HEK293 (cell line): ENCODE measurements at regions not wholly inside any gene's neighbourhood (a gene's known extent, or its start where the extent isn't known, plus 50 kb on each side); places are given as distances from the start of the nearest gene placed in this dataset.

ENCODE experiments used
- CTCF ChIA-PET: fragments of 350-600 bp; formaldehyde crosslinking; extraction: SDS; loops from one replicate; lab custom pipeline; 2021; ENCODE audit warnings: antibody characterized with exemption; lab: Yijun Ruan, JAX
- POLR2A ChIA-PET: fragments of 300-600 bp; formaldehyde crosslinking; extraction: SDS; loops from one replicate; lab custom pipeline; 2020; ENCODE audit warnings: antibody characterized with exemption, inconsistent platforms; lab: Yijun Ruan, JAX
- H3K27ac ChIP-seq: fragments of 200-500 bp; sonication (Bioruptor generic); 2 replicates; pipeline ENCODE4 v1.5.1; 2014; ENCODE audit warnings: low read depth, low read length, control low read depth, inconsistent platforms; ENCODE audit errors: extremely low read depth
- H3K36me3 ChIP-seq, 2 experiments: fragments of 200-500 bp in 1 of 2; sonication (Bioruptor generic) in 1 of 2; 1 replicate in 1 of 2; 2 replicates in 1 of 2; pipeline ENCODE4 v1.5.1; 2014 to 2017; ENCODE audit warnings: inconsistent platforms in 2 of 2, low read length in 2 of 2; ENCODE audit not compliant: control insufficient read depth in 2 of 2, insufficient read depth in 1 of 2
- H3K4me1 ChIP-seq: fragments of 200-500 bp; sonication (Bioruptor generic); 2 replicates; pipeline ENCODE4 v1.5.1; 2014; ENCODE audit warnings: mild to moderate bottlenecking, low read length, inconsistent platforms; ENCODE audit not compliant: control insufficient read depth, insufficient read depth
- H3K4me3 ChIP-seq: 2 replicates; pipeline ENCODE4 v1.5.1; 2011; ENCODE audit warnings: low read depth, mild to moderate bottlenecking, control low read depth, low read length, moderate library complexity
- H3K9me3 ChIP-seq: fragments of 200-500 bp; sonication (Bioruptor generic); 2 replicates; pipeline ENCODE4 v1.5.1; 2014; ENCODE audit warnings: low read depth, low read length, inconsistent platforms; ENCODE audit not compliant: control insufficient read depth, insufficient read depth
- BCL11B ChIP-seq: fragments of 450-650 bp; formaldehyde crosslinking; IDR thresholded peaks from 2 replicates; pipeline ENCODE4 v1.5.1; 2016; ENCODE audit warnings: low read depth, missing biosample characterization, missing genetic modification characterization
- GLI4 ChIP-seq: fragments of 450-650 bp; formaldehyde crosslinking; IDR thresholded peaks from 2 replicates; pipeline ENCODE4 v1.5.1; 2016; ENCODE audit warnings: missing biosample characterization, missing genetic modification characterization
- RBAK ChIP-seq: fragments of 450-650 bp; formaldehyde crosslinking; IDR thresholded peaks from 2 replicates; pipeline ENCODE4 v1.5.1; 2016; ENCODE audit warnings: missing biosample characterization, missing genetic modification characterization
- ZBTB1 ChIP-seq: fragments of 450-650 bp; formaldehyde crosslinking; IDR thresholded peaks from 2 replicates; pipeline ENCODE4 v1.5.1; 2016; ENCODE audit warnings: missing biosample characterization, missing genetic modification characterization
- ZBTB21 ChIP-seq: fragments of 450-650 bp; formaldehyde crosslinking; IDR thresholded peaks from 2 replicates; pipeline ENCODE4 v1.5.1; 2017; ENCODE audit warnings: missing biosample characterization, missing genetic modification characterization
- ZNF112 ChIP-seq: fragments of 450-650 bp; formaldehyde crosslinking; IDR thresholded peaks from 2 replicates; pipeline ENCODE4 v1.5.0; 2017; ENCODE audit warnings: missing biosample characterization, missing genetic modification characterization
- ZNF155 ChIP-seq: fragments of 450-650 bp; formaldehyde crosslinking; IDR thresholded peaks from 2 replicates; pipeline ENCODE4 v1.5.1; 2016; ENCODE audit warnings: missing biosample characterization, missing genetic modification characterization
- ZNF2 ChIP-seq: fragments of 450-650 bp; formaldehyde crosslinking; IDR thresholded peaks from 2 replicates; pipeline ENCODE4 v1.5.1; 2016; ENCODE audit warnings: missing biosample characterization, missing genetic modification characterization
- ZNF223 ChIP-seq: fragments of 450-650 bp; formaldehyde crosslinking; IDR thresholded peaks from 2 replicates; pipeline ENCODE4 v1.5.1; 2016; ENCODE audit warnings: missing biosample characterization, missing genetic modification characterization
- ZNF23 ChIP-seq: fragments of 450-650 bp; formaldehyde crosslinking; IDR thresholded peaks from 2 replicates; pipeline ENCODE4 v1.5.1; 2016; ENCODE audit warnings: missing biosample characterization, missing genetic modification characterization, borderline replicate concordance
- ZNF24 ChIP-seq: fragments of 450-650 bp; formaldehyde crosslinking; IDR thresholded peaks from 2 replicates; pipeline ENCODE4 v1.5.1; 2016; ENCODE audit warnings: missing biosample characterization, missing genetic modification characterization
- ZNF426 ChIP-seq: fragments of 450-650 bp; formaldehyde crosslinking; IDR thresholded peaks from 2 replicates; pipeline ENCODE4 v1.5.1; 2017; ENCODE audit warnings: missing biosample characterization, missing genetic modification characterization, mild to moderate bottlenecking, inconsistent platforms, moderate library complexity
- ZNF473 ChIP-seq: fragments of 450-650 bp; formaldehyde crosslinking; IDR thresholded peaks from 2 replicates; pipeline ENCODE4 v1.5.1; 2017; ENCODE audit warnings: missing biosample characterization, missing genetic modification characterization
- ZNF670 ChIP-seq: fragments of 450-650 bp; formaldehyde crosslinking; IDR thresholded peaks from 2 replicates; pipeline ENCODE4 v1.5.1; 2016; ENCODE audit warnings: missing biosample characterization, missing genetic modification characterization, low read depth
- TF ChIP-seq, protein P1 (sequence below): fragments of 450-650 bp; formaldehyde crosslinking; IDR thresholded peaks from 2 replicates; pipeline ENCODE4 v1.5.1; 2016; ENCODE audit warnings: missing biosample characterization, missing genetic modification characterization, low read depth
- TF ChIP-seq, protein P2 (sequence below): fragments of 450-650 bp; formaldehyde crosslinking; IDR thresholded peaks from 2 replicates; pipeline ENCODE4 v1.5.1; 2016; ENCODE audit warnings: missing biosample characterization, missing genetic modification characterization
- TF ChIP-seq, protein P3 (sequence below): fragments of 450-650 bp; formaldehyde crosslinking; IDR thresholded peaks from 2 replicates; pipeline ENCODE4 v1.5.0; 2017; ENCODE audit warnings: missing biosample characterization, missing genetic modification characterization, borderline replicate concordance
- TF ChIP-seq, protein P4 (sequence below): IDR thresholded peaks from 2 replicates; pipeline ENCODE4 v1.6.1; 2011; ENCODE audit warnings: mild to moderate bottlenecking, low read depth, low read length, borderline replicate concordance
- TF ChIP-seq, protein P5 (sequence below): fragments of 450-650 bp; formaldehyde crosslinking; IDR thresholded peaks from 2 replicates; pipeline ENCODE4 v1.5.1; 2016; ENCODE audit warnings: missing biosample characterization, missing genetic modification characterization

DNA sequence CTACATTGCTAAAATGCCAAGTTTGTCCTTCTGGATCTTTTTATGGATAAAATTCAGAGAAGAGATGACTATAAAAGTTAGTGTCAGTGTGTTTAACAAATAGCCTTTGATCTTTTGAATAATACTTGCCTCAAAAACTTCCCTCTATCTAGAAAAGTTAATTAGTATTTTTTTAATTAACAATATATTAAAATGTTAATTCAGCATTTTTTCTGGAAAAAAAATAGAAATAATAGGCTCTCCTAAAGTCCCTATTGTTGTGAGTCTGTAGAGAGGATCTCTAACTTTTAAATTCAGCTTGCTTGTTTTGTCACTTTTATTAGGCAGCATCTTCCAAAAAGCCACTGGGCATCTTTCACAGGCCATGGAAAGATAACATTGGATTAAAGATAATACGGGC is 435.2 kb upstream of the RASGEF1B start (continued):
- TF ChIP-seq, protein P1, sequence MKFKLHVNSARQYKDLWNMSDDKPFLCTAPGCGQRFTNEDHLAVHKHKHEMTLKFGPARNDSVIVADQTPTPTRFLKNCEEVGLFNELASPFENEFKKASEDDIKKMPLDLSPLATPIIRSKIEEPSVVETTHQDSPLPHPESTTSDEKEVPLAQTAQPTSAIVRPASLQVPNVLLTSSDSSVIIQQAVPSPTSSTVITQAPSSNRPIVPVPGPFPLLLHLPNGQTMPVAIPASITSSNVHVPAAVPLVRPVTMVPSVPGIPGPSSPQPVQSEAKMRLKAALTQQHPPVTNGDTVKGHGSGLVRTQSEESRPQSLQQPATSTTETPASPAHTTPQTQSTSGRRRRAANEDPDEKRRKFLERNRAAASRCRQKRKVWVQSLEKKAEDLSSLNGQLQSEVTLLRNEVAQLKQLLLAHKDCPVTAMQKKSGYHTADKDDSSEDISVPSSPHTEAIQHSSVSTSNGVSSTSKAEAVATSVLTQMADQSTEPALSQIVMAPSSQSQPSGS: no peak
- TF ChIP-seq ZNF670 (tag by site-specific recombination) (no peak), ZNF426 (tag by site-specific recombination) (no peak)

DNA sequence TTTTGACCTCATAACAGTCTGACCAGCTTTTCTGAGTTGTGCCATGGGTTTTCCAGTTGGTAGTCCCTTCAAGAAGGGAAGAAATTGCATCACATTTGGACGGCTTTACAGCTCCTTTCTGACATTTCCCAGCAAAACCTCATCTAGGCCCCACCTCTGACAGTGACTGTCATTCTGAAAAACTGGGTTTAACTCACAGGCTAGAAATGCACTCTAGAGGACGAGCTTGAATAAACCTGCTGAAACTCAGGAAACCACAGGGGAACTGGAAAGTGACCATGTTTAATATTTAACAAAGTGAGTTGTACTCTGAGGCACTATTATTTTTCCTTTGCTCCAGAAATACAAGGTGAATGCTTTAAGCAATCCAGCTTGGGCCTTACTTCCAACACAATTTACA is 434.3 kb upstream of the RASGEF1B start:
- CTCF ChIA-PET: no interaction called here

More for the DNA sequence above, 434.3 kb upstream of the RASGEF1B start:
- Histone ChIP-seq H3K27ac (no peak overlapping the region), H3K4me1 (peaks cover 2% of the 10 kb centered on the region; the same call in 1 of the 2 replicates), H3K4me3 (no peak overlapping the region), H3K9me3 (no peaks in the 10 kb centered on the region), H3K36me3 (no peaks in the 10 kb centered on the region)
- POLR2A ChIA-PET: no interaction called here
- TF ChIP-seq, protein P2, sequence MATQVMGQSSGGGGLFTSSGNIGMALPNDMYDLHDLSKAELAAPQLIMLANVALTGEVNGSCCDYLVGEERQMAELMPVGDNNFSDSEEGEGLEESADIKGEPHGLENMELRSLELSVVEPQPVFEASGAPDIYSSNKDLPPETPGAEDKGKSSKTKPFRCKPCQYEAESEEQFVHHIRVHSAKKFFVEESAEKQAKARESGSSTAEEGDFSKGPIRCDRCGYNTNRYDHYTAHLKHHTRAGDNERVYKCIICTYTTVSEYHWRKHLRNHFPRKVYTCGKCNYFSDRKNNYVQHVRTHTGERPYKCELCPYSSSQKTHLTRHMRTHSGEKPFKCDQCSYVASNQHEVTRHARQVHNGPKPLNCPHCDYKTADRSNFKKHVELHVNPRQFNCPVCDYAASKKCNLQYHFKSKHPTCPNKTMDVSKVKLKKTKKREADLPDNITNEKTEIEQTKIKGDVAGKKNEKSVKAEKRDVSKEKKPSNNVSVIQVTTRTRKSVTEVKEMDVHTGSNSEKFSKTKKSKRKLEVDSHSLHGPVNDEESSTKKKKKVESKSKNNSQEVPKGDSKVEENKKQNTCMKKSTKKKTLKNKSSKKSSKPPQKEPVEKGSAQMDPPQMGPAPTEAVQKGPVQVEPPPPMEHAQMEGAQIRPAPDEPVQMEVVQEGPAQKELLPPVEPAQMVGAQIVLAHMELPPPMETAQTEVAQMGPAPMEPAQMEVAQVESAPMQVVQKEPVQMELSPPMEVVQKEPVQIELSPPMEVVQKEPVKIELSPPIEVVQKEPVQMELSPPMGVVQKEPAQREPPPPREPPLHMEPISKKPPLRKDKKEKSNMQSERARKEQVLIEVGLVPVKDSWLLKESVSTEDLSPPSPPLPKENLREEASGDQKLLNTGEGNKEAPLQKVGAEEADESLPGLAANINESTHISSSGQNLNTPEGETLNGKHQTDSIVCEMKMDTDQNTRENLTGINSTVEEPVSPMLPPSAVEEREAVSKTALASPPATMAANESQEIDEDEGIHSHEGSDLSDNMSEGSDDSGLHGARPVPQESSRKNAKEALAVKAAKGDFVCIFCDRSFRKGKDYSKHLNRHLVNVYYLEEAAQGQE (tag by site-specific recombination): no peak
- TF ChIP-seq ZBTB1 (tag by site-specific recombination): no peak
- no peak for TF ChIP-seq ZNF155 (tag by site-specific recombination)
- TF ChIP-seq RBAK (tag by site-specific recombination): no peak
- no peak for TF ChIP-seq ZNF2 (tag by site-specific recombination)
- no peak for TF ChIP-seq GLI4 (tag by site-specific recombination)
- no peak for TF ChIP-seq ZNF112 (tag by site-specific recombination)
- TF ChIP-seq ZNF23 (tag by site-specific recombination): no peak
- TF ChIP-seq, protein P3, sequence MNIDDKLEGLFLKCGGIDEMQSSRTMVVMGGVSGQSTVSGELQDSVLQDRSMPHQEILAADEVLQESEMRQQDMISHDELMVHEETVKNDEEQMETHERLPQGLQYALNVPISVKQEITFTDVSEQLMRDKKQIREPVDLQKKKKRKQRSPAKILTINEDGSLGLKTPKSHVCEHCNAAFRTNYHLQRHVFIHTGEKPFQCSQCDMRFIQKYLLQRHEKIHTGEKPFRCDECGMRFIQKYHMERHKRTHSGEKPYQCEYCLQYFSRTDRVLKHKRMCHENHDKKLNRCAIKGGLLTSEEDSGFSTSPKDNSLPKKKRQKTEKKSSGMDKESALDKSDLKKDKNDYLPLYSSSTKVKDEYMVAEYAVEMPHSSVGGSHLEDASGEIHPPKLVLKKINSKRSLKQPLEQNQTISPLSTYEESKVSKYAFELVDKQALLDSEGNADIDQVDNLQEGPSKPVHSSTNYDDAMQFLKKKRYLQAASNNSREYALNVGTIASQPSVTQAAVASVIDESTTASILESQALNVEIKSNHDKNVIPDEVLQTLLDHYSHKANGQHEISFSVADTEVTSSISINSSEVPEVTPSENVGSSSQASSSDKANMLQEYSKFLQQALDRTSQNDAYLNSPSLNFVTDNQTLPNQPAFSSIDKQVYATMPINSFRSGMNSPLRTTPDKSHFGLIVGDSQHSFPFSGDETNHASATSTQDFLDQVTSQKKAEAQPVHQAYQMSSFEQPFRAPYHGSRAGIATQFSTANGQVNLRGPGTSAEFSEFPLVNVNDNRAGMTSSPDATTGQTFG (tag by site-specific recombination): no peak
- no peak for TF ChIP-seq BCL11B (tag by site-specific recombination)
- TF ChIP-seq ZNF223 (tag by site-specific recombination): no peak
- TF ChIP-seq, protein P4, sequence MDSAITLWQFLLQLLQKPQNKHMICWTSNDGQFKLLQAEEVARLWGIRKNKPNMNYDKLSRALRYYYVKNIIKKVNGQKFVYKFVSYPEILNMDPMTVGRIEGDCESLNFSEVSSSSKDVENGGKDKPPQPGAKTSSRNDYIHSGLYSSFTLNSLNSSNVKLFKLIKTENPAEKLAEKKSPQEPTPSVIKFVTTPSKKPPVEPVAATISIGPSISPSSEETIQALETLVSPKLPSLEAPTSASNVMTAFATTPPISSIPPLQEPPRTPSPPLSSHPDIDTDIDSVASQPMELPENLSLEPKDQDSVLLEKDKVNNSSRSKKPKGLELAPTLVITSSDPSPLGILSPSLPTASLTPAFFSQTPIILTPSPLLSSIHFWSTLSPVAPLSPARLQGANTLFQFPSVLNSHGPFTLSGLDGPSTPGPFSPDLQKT: no peak
- TF ChIP-seq, protein P5, sequence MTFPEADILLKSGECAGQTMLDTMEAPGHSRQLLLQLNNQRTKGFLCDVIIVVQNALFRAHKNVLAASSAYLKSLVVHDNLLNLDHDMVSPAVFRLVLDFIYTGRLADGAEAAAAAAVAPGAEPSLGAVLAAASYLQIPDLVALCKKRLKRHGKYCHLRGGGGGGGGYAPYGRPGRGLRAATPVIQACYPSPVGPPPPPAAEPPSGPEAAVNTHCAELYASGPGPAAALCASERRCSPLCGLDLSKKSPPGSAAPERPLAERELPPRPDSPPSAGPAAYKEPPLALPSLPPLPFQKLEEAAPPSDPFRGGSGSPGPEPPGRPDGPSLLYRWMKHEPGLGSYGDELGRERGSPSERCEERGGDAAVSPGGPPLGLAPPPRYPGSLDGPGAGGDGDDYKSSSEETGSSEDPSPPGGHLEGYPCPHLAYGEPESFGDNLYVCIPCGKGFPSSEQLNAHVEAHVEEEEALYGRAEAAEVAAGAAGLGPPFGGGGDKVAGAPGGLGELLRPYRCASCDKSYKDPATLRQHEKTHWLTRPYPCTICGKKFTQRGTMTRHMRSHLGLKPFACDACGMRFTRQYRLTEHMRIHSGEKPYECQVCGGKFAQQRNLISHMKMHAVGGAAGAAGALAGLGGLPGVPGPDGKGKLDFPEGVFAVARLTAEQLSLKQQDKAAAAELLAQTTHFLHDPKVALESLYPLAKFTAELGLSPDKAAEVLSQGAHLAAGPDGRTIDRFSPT (tag by site-specific recombination): no peak
- TF ChIP-seq ZNF473 (tag by site-specific recombination): no peak
- TF ChIP-seq ZNF24 (tag by site-specific recombination): no peak
- TF ChIP-seq ZBTB21 (tag by site-specific recombination): no peak
